ENCODE measurements at regions not wholly inside any gene's neighbourhood (a gene's known extent, or its start where the extent isn't known, plus 50 kb on each side); places are given as distances from the start of the nearest gene placed in this dataset.

GRCh38 chr7:132019703-132020102, 463.3 kb upstream of the PODXL start:
- TF ChIP-seq CTCF (IDR thresholded peaks at IDR 0.05; ENCODE audit: insufficient read depth, low read depth, low read length) (no peak), EZH2 (IDR thresholded peaks at IDR 0.05; ENCODE audit: insufficient read depth, low read length) (no peak)

Data from astrocyte (in vitro differentiated cells and primary cell).